Activated T-cell treated with anti-CD3 and anti-CD28 coated beads for 48 hours (primary cell): ENCODE measurements at regions not wholly inside any gene's neighbourhood (a gene's known extent, or its start where the extent isn't known, plus 50 kb on each side); places are given as distances from the start of the nearest gene placed in this dataset.

Experiments used
- DNase-seq: peaks from one replicate; pipeline ENCODE4 v3.0.0-alpha.2; 2020; ENCODE audit warnings: low read depth

GRCh38 chr2:88283886-88284592 lies 113.9 kb downstream of the THNSL2 start:
- DNase-seq = no peak

DNA sequence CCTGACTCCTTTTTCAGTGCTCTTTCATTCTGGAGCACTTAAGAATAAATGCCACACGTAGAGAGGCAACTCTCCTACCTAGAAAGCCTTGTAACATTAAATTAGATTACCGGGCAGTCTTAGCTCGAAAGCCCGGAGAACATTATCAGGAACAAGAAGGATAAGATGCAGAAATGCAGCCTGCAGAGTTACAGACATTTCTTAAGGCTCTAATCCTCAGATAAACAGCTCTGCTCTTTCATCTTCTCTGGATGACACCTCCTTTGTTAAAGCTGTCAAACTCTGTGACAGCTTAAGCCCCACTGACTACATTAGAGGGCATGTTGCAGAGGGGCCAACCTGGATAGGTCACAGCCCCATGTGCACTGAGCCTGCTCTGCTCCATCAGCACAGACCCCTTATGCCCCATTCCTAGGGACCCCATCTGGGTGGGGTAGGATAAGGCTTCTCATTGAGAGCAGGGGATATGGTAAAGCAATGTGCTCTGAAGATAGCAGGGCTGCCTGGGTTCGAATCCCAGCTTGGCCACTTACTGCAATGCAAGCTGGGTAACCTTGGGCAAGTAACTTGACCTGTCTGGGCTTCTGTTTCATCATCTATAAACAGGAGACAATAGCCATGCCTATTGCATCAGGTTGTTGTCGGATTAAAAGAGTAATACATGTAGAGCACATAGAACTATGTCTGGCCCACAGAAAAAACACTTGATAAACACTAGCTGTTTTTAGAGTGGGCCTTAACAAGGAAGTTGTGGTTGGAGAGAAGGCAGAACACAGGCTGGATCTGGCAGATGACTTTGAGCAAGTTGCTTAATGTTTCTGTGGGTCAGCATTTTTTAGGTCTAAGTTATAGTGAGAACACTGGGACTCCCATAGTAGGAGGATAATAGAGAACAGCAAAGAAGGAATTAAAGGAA lies 111.4 kb downstream of the THNSL2 start:
- DNase-seq = no peak

GRCh38 chr2:88269836-88270235 lies 99.7 kb downstream of the THNSL2 start:
- no peak for DNase-seq

GRCh38 chr2:88265352-88266303 lies 95.5 kb downstream of the THNSL2 start:
- no peak for DNase-seq

DNA sequence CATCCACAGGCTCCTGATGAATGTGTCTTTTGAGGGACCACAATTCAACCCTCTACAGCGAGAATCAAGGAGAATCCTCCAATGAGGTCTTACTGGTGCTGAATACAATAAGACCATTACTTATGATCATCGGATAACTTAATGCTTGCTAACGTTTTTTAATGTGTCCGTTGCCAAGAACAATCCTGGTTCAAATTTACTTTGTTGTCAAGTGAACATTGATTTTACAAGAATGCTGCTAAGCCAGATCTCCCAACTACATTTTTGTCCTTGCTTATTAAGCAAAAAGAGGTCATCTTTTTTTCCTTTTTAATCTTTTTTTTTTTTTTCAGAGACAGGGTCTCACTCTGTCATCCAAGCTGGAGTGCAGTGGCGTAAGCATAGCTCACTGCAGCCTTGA lies 93.7 kb downstream of the THNSL2 start:
- no peak for DNase-seq

DNA sequence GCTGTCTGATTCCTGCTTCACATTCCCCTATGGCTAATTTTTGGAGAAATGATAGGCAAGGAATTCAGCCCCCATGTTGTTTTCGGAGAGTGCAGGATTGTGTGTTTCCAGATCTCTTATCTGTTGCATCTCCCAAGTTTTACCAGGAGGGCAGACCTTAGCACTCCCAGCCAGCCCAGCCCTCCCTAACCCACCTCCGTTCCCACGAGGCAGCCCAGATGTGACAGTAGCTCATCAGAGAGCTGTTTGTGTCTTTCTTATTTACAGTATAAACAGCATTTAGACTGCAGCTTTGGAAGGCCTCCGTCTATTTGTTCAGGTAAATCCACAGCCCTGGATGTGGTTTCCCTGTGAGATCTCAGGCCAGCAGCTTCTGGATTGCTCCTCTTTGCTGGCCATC lies 91.6 kb downstream of the THNSL2 start:
- no peak for DNase-seq

DNA sequence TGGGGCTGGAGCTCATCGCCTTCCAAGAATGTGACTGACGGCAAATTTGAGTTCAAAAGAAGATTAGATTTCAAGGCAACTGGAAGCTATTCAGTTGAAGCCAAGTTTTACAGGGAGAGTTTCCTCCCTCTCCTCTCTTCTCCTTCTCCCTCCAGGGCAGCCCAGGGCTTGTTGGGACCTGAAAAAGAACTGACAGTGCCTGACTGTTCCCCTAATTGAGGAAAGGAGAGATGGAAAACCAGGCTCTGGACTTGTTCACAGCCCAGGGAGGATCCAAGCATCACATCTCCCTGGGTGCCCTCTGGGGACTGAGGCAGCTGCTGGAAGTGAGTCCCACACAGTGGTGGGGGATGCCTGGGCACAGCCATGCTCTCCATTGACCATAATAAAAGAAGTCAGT lies 88.1 kb downstream of the THNSL2 start:
- no peak for DNase-seq

DNA sequence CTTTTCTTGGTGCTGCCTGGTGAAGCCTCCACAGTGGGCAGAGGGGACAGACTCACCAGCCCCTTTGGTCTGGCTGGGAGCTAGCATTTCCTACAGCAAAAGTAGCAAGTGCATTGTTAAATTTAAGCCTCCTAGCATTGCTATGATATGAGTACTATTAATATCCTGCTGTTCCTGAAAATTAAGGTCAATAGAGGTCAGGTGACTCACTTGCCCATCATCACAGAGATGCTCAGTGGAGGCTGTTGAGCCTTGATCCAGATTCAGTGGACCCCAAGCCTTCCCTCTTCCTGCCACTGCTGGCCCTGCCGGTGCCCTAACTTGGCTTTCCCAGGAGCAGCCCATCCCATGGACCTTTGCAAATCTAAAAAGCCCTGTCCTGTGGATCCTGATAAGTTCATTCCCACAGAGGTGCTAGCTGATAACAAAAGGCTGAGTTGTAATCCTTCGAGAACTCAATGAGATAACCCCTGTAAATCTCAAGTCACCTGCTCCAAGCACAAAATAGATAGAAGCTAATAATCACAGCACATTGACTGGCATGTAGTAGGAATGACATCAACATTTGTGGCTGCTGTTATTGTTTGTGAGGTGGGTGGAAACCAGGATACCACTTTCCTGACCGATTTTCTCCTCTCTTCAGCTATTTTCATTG lies 84.4 kb downstream of the THNSL2 start:
- DNase-seq = no peak

DNA sequence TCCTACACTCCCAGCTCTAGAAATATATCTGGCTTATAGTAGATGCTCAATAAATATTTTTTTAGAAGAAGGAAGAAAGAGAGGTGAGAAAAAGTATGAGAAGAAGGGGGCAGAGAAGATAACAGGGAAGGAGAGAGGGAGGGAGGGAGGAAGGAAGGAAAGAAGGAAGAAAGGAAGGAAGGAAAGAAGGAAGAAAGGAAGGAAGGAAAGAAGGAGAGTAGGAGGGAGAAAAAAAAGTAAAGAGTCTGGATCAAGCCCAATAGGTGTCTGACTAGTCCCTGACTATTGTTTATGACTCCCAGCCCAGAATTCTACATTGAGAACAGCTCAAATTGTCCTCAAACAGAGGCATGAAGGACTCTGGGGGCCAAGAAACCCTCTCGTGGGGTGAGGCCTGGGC lies 83.9 kb downstream of the THNSL2 start:
- DNase-seq = no peak

- no peak for DNase-seq
Observed at GRCh38 chr2:88253375-88253774, 83.2 kb downstream of the THNSL2 start.

- no peak for DNase-seq
Observed at GRCh38 chr2:88252646-88253045, 82.5 kb downstream of the THNSL2 start.

- DNase-seq = no peak
Observed at GRCh38 chr2:88252111-88252510, 82.0 kb downstream of the THNSL2 start.

GRCh38 chr2:88250404-88250803 lies 80.3 kb downstream of the THNSL2 start:
- no peak for DNase-seq

DNA sequence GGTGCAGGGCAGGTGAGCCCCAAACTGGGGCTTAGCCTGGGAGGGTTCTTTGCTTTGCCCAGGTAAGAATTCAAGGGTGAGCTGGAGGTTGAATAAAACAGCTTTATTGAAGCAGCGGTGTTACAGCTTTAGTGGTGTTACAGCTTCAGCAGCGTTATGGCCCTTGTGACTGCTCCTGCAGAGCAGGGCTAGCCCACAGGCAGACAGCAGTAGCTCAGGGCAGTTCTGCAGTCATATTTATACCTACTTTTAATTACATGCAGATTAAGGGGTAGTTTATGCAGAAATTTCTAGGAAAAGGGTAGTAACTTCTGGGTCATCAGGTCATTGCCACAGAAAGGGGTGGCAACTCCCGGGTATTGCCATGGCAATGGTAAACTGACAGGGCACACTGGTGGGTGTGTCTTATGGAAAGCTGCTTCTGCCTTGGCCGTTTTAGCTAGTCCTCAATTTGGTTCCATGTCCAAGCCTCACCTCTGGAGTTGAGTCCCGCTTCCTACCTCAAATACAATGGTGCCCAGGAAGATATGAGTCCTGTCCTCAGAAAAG lies 78.2 kb downstream of the THNSL2 start:
- DNase-seq = no peak

GRCh38 chr2:88247531-88247930 lies 77.4 kb downstream of the THNSL2 start:
- no peak for DNase-seq

DNA sequence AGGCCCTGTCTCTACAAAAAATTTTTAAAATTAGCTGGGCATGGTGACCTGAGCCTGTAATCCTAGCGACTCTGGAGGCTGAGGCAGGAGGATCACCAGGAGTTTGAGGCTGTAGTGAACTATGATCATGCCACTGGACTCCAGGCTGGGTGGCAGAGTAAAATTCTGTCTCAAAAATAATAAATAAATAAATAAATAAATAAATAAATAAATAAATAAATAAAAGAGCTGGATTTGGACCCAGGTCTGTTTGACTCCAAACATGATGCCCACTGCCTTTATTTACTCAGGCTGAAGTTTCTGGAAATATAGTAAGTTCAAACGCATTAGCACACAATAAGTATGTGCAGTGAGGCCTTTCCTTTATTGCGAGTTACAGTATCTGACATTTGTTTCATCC lies 75.0 kb downstream of the THNSL2 start:
- no peak for DNase-seq

DNA sequence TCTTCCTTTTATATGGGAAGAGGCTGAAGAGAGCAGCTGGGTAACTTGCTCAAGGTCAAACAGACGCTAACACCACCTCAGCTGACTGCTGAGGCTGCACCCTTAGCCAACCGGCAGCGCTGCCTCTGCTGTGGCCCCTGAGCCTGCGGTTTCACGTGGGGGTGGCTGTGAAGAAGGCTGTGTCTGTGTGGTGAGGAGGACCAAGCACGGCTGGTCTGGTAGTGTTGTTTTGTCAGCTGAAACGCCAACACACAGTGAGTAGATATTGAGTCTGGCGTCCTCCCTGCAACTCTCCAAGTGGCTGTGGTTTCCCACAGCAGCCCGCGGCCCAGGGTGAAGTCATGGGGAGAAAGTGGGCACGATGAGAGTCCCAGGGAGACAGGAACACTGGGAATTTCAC lies 69.6 kb downstream of the THNSL2 start:
- no peak for DNase-seq

- DNase-seq = no peak
Observed at GRCh38 chr2:88236666-88237065, 66.5 kb downstream of the THNSL2 start.
